H1 (cell line): ENCODE measurements at regions not wholly inside any gene's neighbourhood (a gene's known extent, or its start where the extent isn't known, plus 50 kb on each side); places are given as distances from the start of the nearest gene placed in this dataset.

Experiments used
- CTCF ChIA-PET: fragments of 300-600 bp; sonication (Branson Sonifier 250); formaldehyde crosslinking; loops from one replicate; lab custom pipeline; 2021; ENCODE audit not compliant: partially characterized antibody; lab: Charles Lee
- POLR2A ChIA-PET: fragments of 300-600 bp; sonication (Branson Sonifier 250); formaldehyde crosslinking; loops from one replicate; lab custom pipeline; 2021; ENCODE audit warnings: inconsistent platforms; ENCODE audit not compliant: partially characterized antibody; lab: Charles Lee
- DNase-seq, 2 experiments: peaks; one replicate each; pipeline versions ENCODE4 v3.0.0 to v3.0.0-alpha.2; 2010 to 2022; ENCODE audit warnings: low spot score in 2 of 2, low read depth in 1 of 2, mixed read lengths in 1 of 2
- FAIRE-seq: peaks from 2 replicates; lab custom pipeline; 2011; peaks lifted over from hg19 to GRCh38; lab: Jason Lieb, UNC
- H2AFZ ChIP-seq: 2 replicates; pipeline ENCODE4 v1.8.1; 2012; ENCODE audit warnings: low read length, inconsistent platforms
- H2AK5ac ChIP-seq: 2 replicates; pipeline ENCODE4 v1.6.1; 2013; ENCODE audit warnings: low read depth, low read length
- H2BK120ac ChIP-seq: replicated peaks from 2 replicates; pipeline ENCODE3; 2013; ENCODE audit warnings: low read depth, low read length, inconsistent platforms
- H2BK12ac ChIP-seq: 2 replicates; pipeline ENCODE4 v1.6.1; 2013; ENCODE audit warnings: low read depth, low read length
- H2BK15ac ChIP-seq: 2 replicates; pipeline ENCODE4 v1.6.1; 2013; ENCODE audit warnings: low read length
- H2BK20ac ChIP-seq: 2 replicates; pipeline ENCODE4 v1.6.1; 2013; ENCODE audit warnings: low read length
- H2BK5ac ChIP-seq: 2 replicates; pipeline ENCODE4 v1.6.1; 2013; ENCODE audit warnings: low read depth, low read length
- H3K14ac ChIP-seq: 2 replicates; pipeline ENCODE4 v1.6.1; 2013; ENCODE audit warnings: inconsistent platforms; ENCODE audit not compliant: insufficient read length
- H3K18ac ChIP-seq: 2 replicates; pipeline ENCODE4 v1.6.1; 2013; ENCODE audit warnings: low read length; ENCODE audit errors: extremely low read depth
- H3K23ac ChIP-seq: 2 replicates; pipeline ENCODE4 v1.6.1; 2013; ENCODE audit warnings: inconsistent platforms; ENCODE audit not compliant: insufficient read length
- H3K23me2 ChIP-seq: 2 replicates; pipeline ENCODE4 v1.6.1; 2013; ENCODE audit warnings: low read depth, low read length
- H3K27ac ChIP-seq: 2 replicates; pipeline ENCODE4 v1.6.1; 2011; ENCODE audit warnings: low read depth, low read length, inconsistent platforms
- H3K27me3 ChIP-seq, 4 experiments: replicated peaks in 1 of 4; 1 replicate in 1 of 4; 2 replicates in 3 of 4; pipeline versions ENCODE4 v1.6.1 to v1.8.1; 2011 to 2013; ENCODE audit warnings: low read length in 3 of 4, mild to moderate bottlenecking in 3 of 4, inconsistent platforms in 2 of 4, mixed read lengths in 2 of 4, moderate library complexity in 1 of 4; ENCODE audit not compliant: control insufficient read depth in 3 of 4, insufficient read depth in 3 of 4; ENCODE audit errors: extremely low read depth in 1 of 4
- H3K36me3 ChIP-seq, 4 experiments: 2 replicates each; pipeline versions ENCODE4 v1.6.1 to v1.8.1; 2011 to 2013; ENCODE audit warnings: mild to moderate bottlenecking in 4 of 4, low read length in 3 of 4, moderate library complexity in 2 of 4, control low read depth in 1 of 4, inconsistent platforms in 1 of 4; ENCODE audit not compliant: insufficient read depth in 4 of 4, control insufficient read depth in 2 of 4
- H3K4ac ChIP-seq: replicated peaks from 2 replicates; pipeline ENCODE3; 2013; ENCODE audit warnings: low read length, low read depth, mixed read lengths, inconsistent platforms; ENCODE audit not compliant: insufficient read length
- H3K4me1 ChIP-seq, 4 experiments: replicated peaks in 1 of 4; 1 replicate in 1 of 4; 2 replicates in 3 of 4; pipeline versions ENCODE4 v1.6.1 to v1.8.1; 2011 to 2013; ENCODE audit warnings: low read length in 3 of 4, inconsistent platforms in 2 of 4, mixed read lengths in 1 of 4; ENCODE audit not compliant: insufficient read depth in 4 of 4, control insufficient read depth in 3 of 4
- H3K4me2 ChIP-seq, 2 experiments: 2 replicates each; pipeline versions ENCODE4 v1.6.1 to v1.8.1; 2011 to 2013; ENCODE audit warnings: low read depth in 2 of 2, low read length in 2 of 2, control low read depth in 1 of 2, inconsistent platforms in 1 of 2, mild to moderate bottlenecking in 1 of 2; ENCODE audit not compliant: insufficient read depth in 1 of 2
- H3K4me3 ChIP-seq, 4 experiments: fragments of 200-600, 300-600 bp in 1 of 4; sonication (generic), shearing (Covaris generic), sonication (Bioruptor Twin) in 1 of 4; 2 replicates each; pipeline versions ENCODE4 v1.5.1 to v1.8.1; 2011 to 2016; ENCODE audit warnings: low read length in 4 of 4, low read depth in 3 of 4, control low read depth in 2 of 4, inconsistent platforms in 2 of 4, mild to moderate bottlenecking in 2 of 4, mixed read lengths in 1 of 4, moderate library complexity in 1 of 4; ENCODE audit not compliant: insufficient read depth in 2 of 4; ENCODE audit errors: extremely low read depth in 1 of 4
- H3K56ac ChIP-seq: replicated peaks from 2 replicates; pipeline ENCODE3; 2013; ENCODE audit warnings: low read depth, mild to moderate bottlenecking, mixed read lengths, low read length, inconsistent platforms; ENCODE audit not compliant: insufficient read length
- H3K79me1 ChIP-seq: 2 replicates; pipeline ENCODE4 v1.6.1; 2013; ENCODE audit warnings: low read depth, low read length, control low read depth
- H3K79me2 ChIP-seq, 2 experiments: 2 replicates each; pipeline versions ENCODE4 v1.6.1 to v1.8.1; 2012 to 2013; ENCODE audit warnings: low read length in 2 of 2, mild to moderate bottlenecking in 2 of 2, inconsistent platforms in 1 of 2; ENCODE audit not compliant: insufficient read depth in 2 of 2, control insufficient read depth in 1 of 2
- H3K9ac ChIP-seq, 4 experiments: replicated peaks in 1 of 4; 1 replicate in 1 of 4; 2 replicates in 3 of 4; pipeline versions ENCODE4 v1.6.1 to v1.8.1; 2011 to 2013; ENCODE audit warnings: low read depth in 3 of 4, low read length in 3 of 4, control low read depth in 2 of 4, mild to moderate bottlenecking in 2 of 4, moderate library complexity in 2 of 4, inconsistent platforms in 1 of 4; ENCODE audit errors: extremely low read depth in 1 of 4
- H3K9me3 ChIP-seq, 2 experiments: 2 replicates each; pipeline versions ENCODE4 v1.6.1 to v1.8.1; 2012 to 2013; ENCODE audit warnings: mild to moderate bottlenecking in 2 of 2, moderate library complexity in 2 of 2, control low read depth in 1 of 2, inconsistent platforms in 1 of 2, low read depth in 1 of 2, low read length in 1 of 2, mixed read lengths in 1 of 2; ENCODE audit not compliant: insufficient read depth in 2 of 2
- H4K20me1 ChIP-seq, 2 experiments: replicated peaks in 1 of 2; 2 replicates each; pipeline versions ENCODE3 to v1.8.1; 2011 to 2013; ENCODE audit warnings: inconsistent platforms in 2 of 2, low read length in 2 of 2, mild to moderate bottlenecking in 1 of 2; ENCODE audit not compliant: insufficient read depth in 2 of 2, control insufficient read depth in 1 of 2
- H4K5ac ChIP-seq: 2 replicates; pipeline ENCODE4 v1.6.1; 2013; ENCODE audit warnings: low read length, low read depth, mixed read lengths, inconsistent platforms; ENCODE audit not compliant: insufficient read length
- H4K8ac ChIP-seq: 2 replicates; pipeline ENCODE4 v1.8.0; 2013; ENCODE audit warnings: mild to moderate bottlenecking, moderate library complexity, low read length, inconsistent platforms; ENCODE audit not compliant: insufficient read depth; ENCODE audit errors: extremely low read depth
- H4K91ac ChIP-seq: replicated peaks from 2 replicates; pipeline ENCODE3; 2013; ENCODE audit warnings: low read length, mixed read lengths, inconsistent platforms; ENCODE audit not compliant: insufficient read length
- ASH2L ChIP-seq: fragments of 200-600, 300-600 bp; sonication (generic); IDR thresholded peaks from one replicate; pipeline ENCODE4 v1.7.1; 2017; ENCODE audit warnings: low read length
- BCL11A ChIP-seq, 2 experiments: IDR thresholded peaks; one replicate each; pipeline ENCODE4 v1.6.1; 2011; ENCODE audit warnings: low read depth in 2 of 2, low read length in 2 of 2, mild to moderate bottlenecking in 2 of 2
- CBX8 ChIP-seq: fragments of 300-800, 300-1000 bp; sonication (generic); IDR thresholded peaks from 2 replicates; pipeline ENCODE4 v1.7.1; 2016; ENCODE audit warnings: low read depth, low read length, borderline replicate concordance
- CHD2 ChIP-seq: IDR thresholded peaks from 2 replicates; pipeline ENCODE4 v1.6.1; 2012; ENCODE audit warnings: low read length, improper control_type of control experiment
- EP300 ChIP-seq, 2 experiments: IDR thresholded peaks; 1 replicate in 1 of 2; 2 replicates in 1 of 2; pipeline ENCODE4 v1.6.1; 2011 to 2012; ENCODE audit warnings: low read depth in 2 of 2, low read length in 2 of 2, mild to moderate bottlenecking in 2 of 2, borderline replicate concordance in 1 of 2, inconsistent platforms in 1 of 2, moderate library complexity in 1 of 2
- EZH2 ChIP-seq: fragments of 200-600 bp; sonication (generic); IDR thresholded peaks from 2 replicates; pipeline ENCODE4 v1.7.1; 2012; ENCODE audit warnings: low read depth, mild to moderate bottlenecking, moderate library complexity, low read length, inconsistent platforms; ENCODE audit not compliant: severe bottlenecking
- FOSL1 ChIP-seq: IDR thresholded peaks from 2 replicates; pipeline ENCODE4 v1.6.1; 2011; ENCODE audit warnings: mild to moderate bottlenecking, low read depth, low read length, moderate library complexity; ENCODE audit not compliant: insufficient read depth
- GTF2F1 ChIP-seq: IDR thresholded peaks from 2 replicates; pipeline ENCODE4 v1.6.1; 2012; ENCODE audit warnings: low read depth, low read length, improper control_type of control experiment, borderline replicate concordance
- JUND ChIP-seq: IDR thresholded peaks from 2 replicates; pipeline ENCODE4 v1.6.1; 2011; ENCODE audit warnings: mild to moderate bottlenecking, improper control_type of control experiment, low read length
- KDM4A ChIP-seq: IDR thresholded peaks from one replicate; pipeline ENCODE4 v1.7.1; 2012; ENCODE audit warnings: low read depth, mild to moderate bottlenecking, moderate library complexity, low read length, inconsistent platforms; ENCODE audit not compliant: severe bottlenecking
- KDM5A ChIP-seq: fragments of 200-600 bp; IDR thresholded peaks from 2 replicates; pipeline ENCODE4 v1.7.1; 2012; ENCODE audit warnings: mild to moderate bottlenecking, low read length, inconsistent platforms, mixed read lengths
- NANOG ChIP-seq: IDR thresholded peaks from 2 replicates; pipeline ENCODE4 v1.6.1; 2011; ENCODE audit warnings: low read length, low read depth, mild to moderate bottlenecking, inconsistent platforms; ENCODE audit not compliant: insufficient read depth, poor library complexity, severe bottlenecking
- SP1 ChIP-seq: IDR thresholded peaks from 2 replicates; pipeline ENCODE4 v1.6.1; 2011; ENCODE audit warnings: low read depth, low read length
- TBP ChIP-seq: IDR thresholded peaks from 2 replicates; pipeline ENCODE4 v1.6.1; 2011; ENCODE audit warnings: low read depth, low read length, improper control_type of control experiment
- WGBS, 2 experiments: shearing (Covaris generic) in 1 of 2; methylation state at CpG; one replicate each; pipeline versions ENCODE4 v1.1.6 to v1.1.7; 2013 to 2015; ENCODE audit warnings: low lambda C conversion rate in 2 of 2, mixed read lengths in 2 of 2, inconsistent platforms in 1 of 2, low coverage in 1 of 2, missing lambda C conversion rate in 1 of 2; ENCODE audit not compliant: insufficient replicate concordance in 2 of 2, insufficient coverage in 1 of 2, insufficient read length in 1 of 2; ENCODE audit errors: extremely low coverage in 1 of 2, missing lambda C conversion rate in 1 of 2; 5-methylcytosine and 5-hydroxymethylcytosine counted together

DNA sequence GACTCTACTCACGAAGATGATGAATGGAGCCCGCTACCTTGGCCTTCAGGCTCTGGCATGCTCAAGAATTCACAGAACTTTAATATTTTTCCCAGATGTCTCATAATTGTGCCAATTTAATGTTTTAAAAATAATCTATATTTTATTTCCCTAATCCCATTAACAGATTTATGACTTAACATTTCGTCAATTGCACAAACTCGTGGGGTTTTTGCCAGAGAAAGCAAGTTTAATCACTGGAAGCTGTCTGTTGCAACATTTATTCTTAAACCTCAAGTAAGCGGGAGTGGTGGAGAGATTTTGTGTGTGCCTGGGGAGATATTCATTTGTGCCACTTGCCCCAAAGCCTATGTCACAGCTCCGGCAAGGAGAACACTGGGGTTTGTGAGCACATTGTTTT lies 117.9 kb downstream of the TEX36 start:
- H3K56ac ChIP-seq = no peak overlapping the region
- no peak overlapping the region for H2AK5ac ChIP-seq
- no peak overlapping the region for H2BK5ac ChIP-seq
- no peak overlapping the region for H2BK20ac ChIP-seq
- H2BK15ac ChIP-seq = no peak overlapping the region
- H3K9ac ChIP-seq = no peak overlapping the region
- no peak overlapping the region for H4K91ac ChIP-seq
- no peak overlapping the region for H3K18ac ChIP-seq
- no peak overlapping the region for H4K5ac ChIP-seq
- no peak overlapping the region for H2BK12ac ChIP-seq
- no peak overlapping the region for H3K4me2 ChIP-seq
- no peak overlapping the region for H3K4ac ChIP-seq
- H3K4me1 ChIP-seq = no peaks in the 10 kb centered on the region
- H3K14ac ChIP-seq = no peak overlapping the region
- CTCF ChIA-PET = interaction anchor here (1.8 kb wide), 1 partner anchor 10 kb away, joined by 7 read pairs; no protein-coding TSS in a partner anchor
- no peak for TF ChIP-seq JUND
- TF ChIP-seq EZH2 = no peak
- TF ChIP-seq EP300 (IDR thresholded peaks at IDR 0.05; ENCODE audit: borderline replicate concordance in 1 of 2, low read depth in 2 of 2, low read length in 2 of 2) = no peak
- TF ChIP-seq GTF2F1 = no peak
- TF ChIP-seq KDM5A = no peak
- TF ChIP-seq FOSL1 = no peak
- no peak for TF ChIP-seq BCL11A (IDR thresholded peaks at IDR 0.05; ENCODE audit: low read depth in 2 of 2, low read length in 2 of 2)
- TF ChIP-seq NANOG = no peak
- no peak for TF ChIP-seq TBP
- TF ChIP-seq CBX8 = no peak
- TF ChIP-seq KDM4A = no peak
- no peak for TF ChIP-seq ASH2L
- TF ChIP-seq SP1 = no peak
- no peak for TF ChIP-seq CHD2
- H3K4me3 ChIP-seq = no peak overlapping the region
- no peak for DNase-seq
- no peak overlapping the region for H3K27ac ChIP-seq
- H3K79me1 ChIP-seq = no peaks in the 10 kb centered on the region
- H3K36me3 ChIP-seq = no peaks in the 10 kb centered on the region; a peak in 1 of 8 replicates
- H4K8ac ChIP-seq = no peak overlapping the region
- no peak overlapping the region for H2AFZ ChIP-seq
- H3K23me2 ChIP-seq = no peaks in the 10 kb centered on the region
- no peak overlapping the region for H2BK120ac ChIP-seq
- no peak overlapping the region for H3K23ac ChIP-seq
- no peaks in the 10 kb centered on the region for H3K79me2 ChIP-seq
- FAIRE-seq = no peak
- WGBS, 2 experiments = 96% methylated on average over 6 of the region's 6 CpGs; no CpG with 5 or more reads in 1 of the 2 experiments
- POLR2A ChIA-PET = interaction anchor here (0.6 to 0.7 kb wide), 2 partner anchors 187 to 226 kb away, joined by 3 read pairs; no protein-coding TSS in a partner anchor
- no peaks in the 10 kb centered on the region for H3K27me3 ChIP-seq
- no peaks in the 10 kb centered on the region for H4K20me1 ChIP-seq
- peaks cover 0 to 4% of the 10 kb centered on the region in 2 experiments; a peak in 2 of 4 replicates for H3K9me3 ChIP-seq
